ENCODE measurements at regions not wholly inside any gene's neighbourhood (a gene's known extent, or its start where the extent isn't known, plus 50 kb on each side); places are given as distances from the start of the nearest gene placed in this dataset.

GRCh38 chr21:27023186-27023585 is 56.3 kb upstream of the ADAMTS5 start:
- H3K4me3 ChIP-seq (ENCODE audit: low read depth, low read length): no peak overlapping the region
- TF ChIP-seq CTCF (IDR thresholded peaks at IDR 0.05; ENCODE audit: low read depth, low read length, missing control alignments): no peak
- no peak overlapping the region for H3K27ac ChIP-seq
- no peak for DNase-seq
- in situ Hi-C loops (cut with HindIII; ENCODE audit: low pct_ligation_motif_present, low sequenced_read_pairs): no loop called here
- H3K36me3 ChIP-seq (replicated peaks): no peaks in the 10 kb centered on the region
- H3K27me3 ChIP-seq (replicated peaks): no peaks in the 10 kb centered on the region

GRCh38 chr21:27021801-27022200 is 54.9 kb upstream of the ADAMTS5 start:
- Histone ChIP-seq H3K27me3 (replicated peaks) (no peaks in the 10 kb centered on the region), H3K4me3 (ENCODE audit: low read depth, low read length) (no peak overlapping the region), H3K27ac (no peak overlapping the region), H3K36me3 (replicated peaks) (no peaks in the 10 kb centered on the region)
- in situ Hi-C loops (cut with HindIII; ENCODE audit: low pct_ligation_motif_present, low sequenced_read_pairs): no loop called here
- no peak for DNase-seq
- no peak for TF ChIP-seq CTCF (IDR thresholded peaks at IDR 0.05; ENCODE audit: low read depth, low read length, missing control alignments)

DNA sequence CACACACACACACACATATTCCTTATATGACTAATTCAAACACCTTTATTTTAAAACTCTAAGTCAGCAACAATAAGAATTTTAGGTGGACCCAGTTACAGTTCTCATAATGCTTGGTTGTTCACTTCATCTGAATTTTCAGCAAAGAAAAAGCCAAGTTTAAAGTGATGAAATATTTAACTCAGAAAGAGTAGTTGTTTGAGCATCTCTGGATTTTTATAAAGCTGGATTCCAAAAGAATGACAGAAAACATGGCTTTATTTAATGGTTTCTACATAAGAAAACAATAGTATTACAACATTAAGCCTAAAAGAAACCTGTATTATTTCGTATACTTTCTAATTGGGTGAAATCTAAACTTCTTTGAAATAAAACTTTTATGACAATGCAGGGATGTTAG is 54.2 kb upstream of the ADAMTS5 start:
- TF ChIP-seq CTCF (IDR thresholded peaks at IDR 0.05; ENCODE audit: low read depth, low read length, missing control alignments): no peak
- no peak for DNase-seq

GRCh38 chr21:27017246-27017645 is 50.4 kb upstream of the ADAMTS5 start:
- Histone ChIP-seq H3K4me3 (ENCODE audit: low read depth, low read length) (no peak overlapping the region), H3K27ac (no peak overlapping the region), H3K27me3 (replicated peaks) (no peaks in the 10 kb centered on the region), H3K36me3 (replicated peaks) (no peaks in the 10 kb centered on the region)
- no peak for TF ChIP-seq CTCF (IDR thresholded peaks at IDR 0.05; ENCODE audit: low read depth, low read length, missing control alignments)
- in situ Hi-C loops (cut with HindIII; ENCODE audit: low pct_ligation_motif_present, low sequenced_read_pairs): no loop called here
- no peak for DNase-seq

More for the DNA sequence above, 54.2 kb upstream of the ADAMTS5 start:
- in situ Hi-C loops (cut with HindIII; ENCODE audit: low pct_ligation_motif_present, low sequenced_read_pairs): no loop called here
- Histone ChIP-seq H3K27me3 (replicated peaks) (no peaks in the 10 kb centered on the region), H3K27ac (no peak overlapping the region), H3K36me3 (replicated peaks) (no peaks in the 10 kb centered on the region), H3K4me3 (ENCODE audit: low read depth, low read length) (no peak overlapping the region)

All from brain microvascular endothelial cell (primary cell).